Gastroesophageal sphincter (tissue), 4 donors: ENCODE measurements at regions not wholly inside any gene's neighbourhood (a gene's known extent, or its start where the extent isn't known, plus 50 kb on each side); places are given as distances from the start of the nearest gene placed in this dataset.

Source experiments
- ATAC-seq: fragments of 150-250 bp; one replicate; pipeline ENCODE4 v1.9.1; 2016; ENCODE audit warnings: mild to moderate bottlenecking, moderate library complexity
- H3K27ac ChIP-seq, 4 donors: fragments of 200-600 bp; sonication (generic) in 3 of 4; 1 replicate in 3 of 4; 2 replicates in 1 of 4; pipeline ENCODE4 v1.5.1; 2016 to 2019
- H3K27me3 ChIP-seq: fragments of 200-600 bp; sonication (generic); one replicate; pipeline ENCODE4 v1.5.1; 2019
- H3K36me3 ChIP-seq, 2 donors: fragments of 200-600 bp; sonication (generic); one replicate each; pipeline ENCODE4 v1.5.1; 2019; ENCODE audit warnings: control low read depth in 1 of 2
- H3K4me1 ChIP-seq, 3 donors: fragments of 200-600 bp; sonication (generic); 1 replicate in 2 of 3; 2 replicates in 1 of 3; pipeline ENCODE4 v1.5.1; 2016 to 2019; ENCODE audit warnings: control low read depth in 2 of 3
- H3K4me3 ChIP-seq, 2 donors: fragments of 200-600 bp; sonication (generic); one replicate each; pipeline ENCODE4 v1.5.1; 2019; ENCODE audit warnings: mild to moderate bottlenecking in 1 of 2, moderate library complexity in 1 of 2
- H3K9me3 ChIP-seq, 3 donors: fragments of 200-600 bp; sonication (generic); one replicate each; pipeline ENCODE4 v1.5.1; 2017 to 2019; ENCODE audit warnings: control low read depth in 2 of 3
- CTCF ChIP-seq, 4 experiments: fragments of 200-600 bp in 2 of 4; fragments of 450-650 bp in 2 of 4; sonication (generic) in 1 of 4; IDR thresholded peaks; one replicate each; pipeline ENCODE4 v1.5.1; 2017 to 2019; ENCODE audit warnings: antibody characterized with exemption in 4 of 4, mild to moderate bottlenecking in 2 of 4, moderate library complexity in 2 of 4
- EP300 ChIP-seq: sonication (generic); formaldehyde crosslinking; IDR thresholded peaks from one replicate; pipeline ENCODE4 v1.6.1; 2017; ENCODE audit warnings: antibody characterized with exemption, mild to moderate bottlenecking
- POLR2A ChIP-seq, 2 donors: fragments of 450-650 bp; IDR thresholded peaks; one replicate each; pipeline ENCODE4 v1.6.1; 2017; ENCODE audit warnings: antibody characterized with exemption in 2 of 2, mild to moderate bottlenecking in 2 of 2, moderate library complexity in 1 of 2
- POLR2AphosphoS5 ChIP-seq: sonication (generic); formaldehyde crosslinking; IDR thresholded peaks from one replicate; pipeline ENCODE4 v1.6.1; 2017; ENCODE audit warnings: antibody characterized with exemption
- WGBS, 2 donors: methylation state at CpG; one replicate each; pipeline ENCODE4 v1.1.5; 2018; ENCODE audit warnings: low coverage in 1 of 2; 5-methylcytosine and 5-hydroxymethylcytosine counted together

GRCh38 chr14:58954052-58954451 lies 234.4 kb upstream of the DAAM1 start:
- Histone ChIP-seq H3K27ac (no peak overlapping the region), H3K9me3 (peaks cover 0 to 7% (median 0%) of the 10 kb centered on the region in 3 donors), H3K4me1 (peaks cover 0 to 12% (median 0%) of the 10 kb centered on the region in 3 donors), H3K27me3 (no peaks in the 10 kb centered on the region), H3K4me3 (no peak overlapping the region), H3K36me3 (no peaks in the 10 kb centered on the region)
- TF ChIP-seq CTCF (IDR thresholded peaks at IDR 0.05): no peak
- no peak for TF ChIP-seq POLR2A (IDR thresholded peaks at IDR 0.05)
- TF ChIP-seq EP300: no peak
- no peak for TF ChIP-seq POLR2AphosphoS5
- 64 to 100% methylated on average over 1 of the region's 1 CpG for whole genome bisulfite sequencing, 2 donors
- no peak for ATAC-seq

- H3K36me3 ChIP-seq: no peaks in the 10 kb centered on the region
- H3K4me3 ChIP-seq: no peak overlapping the region
- peaks cover 0 to 12% (median 0%) of the 10 kb centered on the region in 3 donors for H3K4me1 ChIP-seq
- H3K9me3 ChIP-seq: peaks cover 0 to 7% (median 0%) of the 10 kb centered on the region in 3 donors
- TF ChIP-seq POLR2AphosphoS5 (no peak), CTCF (IDR thresholded peaks at IDR 0.05) (no peak), POLR2A (IDR thresholded peaks at IDR 0.05) (no peak), EP300 (no peak)
- 4 to 8% methylated on average over 4 of the region's 4 CpGs for WGBS, 2 donors
- H3K27me3 ChIP-seq: no peaks in the 10 kb centered on the region
- H3K27ac ChIP-seq: no peak overlapping the region
- ATAC-seq: no peak
Measured at GRCh38 chr14:58954901-58955861, 233.3 kb upstream of the DAAM1 start.

GRCh38 chr14:58961045-58961731 lies 227.3 kb upstream of the DAAM1 start:
- Histone ChIP-seq H3K27ac (no peak overlapping the region), H3K36me3 (no peaks in the 10 kb centered on the region), H3K4me1 (no peaks in the 10 kb centered on the region), H3K4me3 (no peak overlapping the region), H3K27me3 (no peaks in the 10 kb centered on the region), H3K9me3 (no peaks in the 10 kb centered on the region)
- WGBS, 2 donors: 54 to 78% methylated on average over 6 of the region's 6 CpGs
- no peak for ATAC-seq
- no peak for TF ChIP-seq POLR2AphosphoS5
- TF ChIP-seq EP300: no peak
- TF ChIP-seq CTCF (IDR thresholded peaks at IDR 0.05): no peak
- no peak for TF ChIP-seq POLR2A (IDR thresholded peaks at IDR 0.05)

GRCh38 chr14:58963873-58964597 lies 224.4 kb upstream of the DAAM1 start:
- no peak for ATAC-seq
- H3K4me1 ChIP-seq: no peaks in the 10 kb centered on the region
- 82 to 91% methylated on average over 5 of the region's 5 CpGs for WGBS, 2 donors
- H3K4me3 ChIP-seq: no peak overlapping the region
- TF ChIP-seq CTCF (IDR thresholded peaks at IDR 0.05) (no peak), POLR2AphosphoS5 (no peak), POLR2A (IDR thresholded peaks at IDR 0.05) (no peak)
- no peaks in the 10 kb centered on the region for H3K36me3 ChIP-seq
- no peak overlapping the region for H3K27ac ChIP-seq
- no peaks in the 10 kb centered on the region for H3K27me3 ChIP-seq
- H3K9me3 ChIP-seq: no peaks in the 10 kb centered on the region
